ENCODE measurements at regions not wholly inside any gene's neighbourhood (a gene's known extent, or its start where the extent isn't known, plus 50 kb on each side); places are given as distances from the start of the nearest gene placed in this dataset.

DNA sequence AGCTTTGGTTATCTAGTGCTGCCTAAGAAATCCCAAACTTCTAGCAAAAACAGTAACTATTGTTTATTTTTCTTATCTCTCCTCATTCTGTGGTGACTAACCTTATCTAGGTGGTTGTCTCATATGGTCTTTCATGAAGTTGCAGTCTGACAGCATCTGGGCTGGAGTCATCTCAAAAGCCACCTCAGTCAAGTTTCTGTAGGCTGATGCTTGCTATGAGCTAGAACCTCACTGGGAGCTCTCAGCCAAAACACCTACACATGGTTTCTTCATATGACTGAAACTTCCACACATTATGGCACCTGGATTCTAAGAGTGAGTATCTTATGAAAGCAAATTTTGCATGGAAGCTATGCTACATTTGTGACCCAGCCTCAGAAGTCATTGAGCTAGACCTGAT lies 596.4 kb upstream of the VRK2 start:
- no peak for TF ChIP-seq POLR2AphosphoS5 (IDR thresholded peaks at IDR 0.05)
- TF ChIP-seq, protein P1, sequence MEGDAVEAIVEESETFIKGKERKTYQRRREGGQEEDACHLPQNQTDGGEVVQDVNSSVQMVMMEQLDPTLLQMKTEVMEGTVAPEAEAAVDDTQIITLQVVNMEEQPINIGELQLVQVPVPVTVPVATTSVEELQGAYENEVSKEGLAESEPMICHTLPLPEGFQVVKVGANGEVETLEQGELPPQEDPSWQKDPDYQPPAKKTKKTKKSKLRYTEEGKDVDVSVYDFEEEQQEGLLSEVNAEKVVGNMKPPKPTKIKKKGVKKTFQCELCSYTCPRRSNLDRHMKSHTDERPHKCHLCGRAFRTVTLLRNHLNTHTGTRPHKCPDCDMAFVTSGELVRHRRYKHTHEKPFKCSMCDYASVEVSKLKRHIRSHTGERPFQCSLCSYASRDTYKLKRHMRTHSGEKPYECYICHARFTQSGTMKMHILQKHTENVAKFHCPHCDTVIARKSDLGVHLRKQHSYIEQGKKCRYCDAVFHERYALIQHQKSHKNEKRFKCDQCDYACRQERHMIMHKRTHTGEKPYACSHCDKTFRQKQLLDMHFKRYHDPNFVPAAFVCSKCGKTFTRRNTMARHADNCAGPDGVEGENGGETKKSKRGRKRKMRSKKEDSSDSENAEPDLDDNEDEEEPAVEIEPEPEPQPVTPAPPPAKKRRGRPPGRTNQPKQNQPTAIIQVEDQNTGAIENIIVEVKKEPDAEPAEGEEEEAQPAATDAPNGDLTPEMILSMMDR (IDR thresholded peaks at IDR 0.05) = no peak
